H4 (cell line): ENCODE measurements at regions not wholly inside any gene's neighbourhood (a gene's known extent, or its start where the extent isn't known, plus 50 kb on each side); places are given as distances from the start of the nearest gene placed in this dataset.

Source experiments
- DNase-seq: peaks from one replicate; pipeline ENCODE4 v3.0.0-alpha.2; 2015; ENCODE audit warnings: low spot score

DNA sequence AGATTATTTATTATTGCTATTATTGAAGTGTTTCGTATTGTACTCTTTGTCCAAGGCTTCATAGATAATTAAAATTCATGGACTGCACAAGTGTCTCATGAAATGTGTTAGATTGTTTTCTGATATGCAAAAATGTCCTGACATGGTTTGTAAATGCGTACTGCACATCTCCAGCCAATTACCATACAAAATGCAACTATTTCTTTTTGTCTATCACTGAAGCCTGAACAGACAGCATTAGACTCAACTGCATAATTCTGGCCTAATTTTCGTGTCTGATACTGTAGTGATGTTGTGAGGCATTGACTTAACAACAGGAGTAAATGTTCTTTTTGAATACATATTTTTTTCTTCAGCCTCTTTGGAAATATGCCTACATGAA, 498.2 kb upstream of the CD180 start:
- DNase-seq: no peak

DNA sequence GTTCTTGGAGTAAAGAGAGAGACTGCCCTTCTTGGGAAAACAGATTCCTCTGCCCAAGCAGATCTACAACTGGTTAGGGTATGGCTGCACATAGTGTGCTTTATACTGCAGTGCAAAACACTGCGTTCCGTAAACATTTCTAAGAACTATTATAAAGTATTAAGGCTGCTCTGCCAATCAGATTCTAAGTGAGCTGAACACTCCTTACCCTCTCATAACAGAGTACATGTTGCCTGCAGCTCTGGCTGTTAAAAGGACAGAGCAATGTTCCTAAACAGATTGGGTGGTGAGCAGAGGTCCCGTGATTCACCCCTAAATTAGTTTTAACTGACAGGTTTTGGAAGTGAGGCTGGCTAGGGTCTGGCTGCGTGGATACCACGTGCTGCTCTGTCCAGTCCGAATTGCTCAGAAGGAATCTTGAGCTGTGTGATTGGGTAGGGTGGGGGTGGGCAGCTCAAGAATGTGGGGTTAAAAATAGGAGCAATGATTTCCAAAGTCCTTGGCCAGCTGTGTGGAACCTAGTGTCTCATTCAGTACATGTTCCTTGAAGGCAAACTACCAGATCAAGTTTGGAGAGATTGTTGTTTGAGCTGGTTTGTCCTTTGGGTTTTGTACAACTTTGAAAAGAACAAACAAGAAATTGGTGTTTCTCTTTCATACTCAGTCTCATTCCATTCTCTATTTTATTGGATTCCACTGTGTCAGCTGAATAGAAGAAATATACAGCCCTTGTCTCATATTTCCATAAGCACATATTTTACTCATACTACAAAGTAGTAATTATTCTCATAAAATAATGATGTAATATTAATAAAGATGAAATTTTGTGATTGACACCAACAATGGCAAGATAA, 497.6 kb upstream of the CD180 start:
- DNase-seq: no peak

DNA sequence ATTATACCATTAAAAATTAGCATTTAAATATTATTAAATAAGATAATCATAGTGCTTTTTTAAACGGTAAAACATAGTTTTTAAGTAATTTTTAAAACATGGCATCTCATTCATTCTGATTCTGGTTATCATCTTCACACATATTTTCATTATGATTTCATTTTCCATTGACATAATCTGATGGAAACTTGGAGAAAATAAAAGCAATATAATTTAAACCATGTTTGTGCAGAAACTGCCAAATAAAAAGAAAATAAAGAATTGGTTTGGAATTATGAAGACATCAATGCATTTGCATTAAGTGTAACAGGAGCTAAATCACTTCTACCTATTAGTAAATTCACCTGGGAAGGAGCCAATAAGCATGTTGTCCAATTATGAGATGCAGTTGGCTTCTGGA, 490.1 kb upstream of the CD180 start:
- no peak for DNase-seq

DNA sequence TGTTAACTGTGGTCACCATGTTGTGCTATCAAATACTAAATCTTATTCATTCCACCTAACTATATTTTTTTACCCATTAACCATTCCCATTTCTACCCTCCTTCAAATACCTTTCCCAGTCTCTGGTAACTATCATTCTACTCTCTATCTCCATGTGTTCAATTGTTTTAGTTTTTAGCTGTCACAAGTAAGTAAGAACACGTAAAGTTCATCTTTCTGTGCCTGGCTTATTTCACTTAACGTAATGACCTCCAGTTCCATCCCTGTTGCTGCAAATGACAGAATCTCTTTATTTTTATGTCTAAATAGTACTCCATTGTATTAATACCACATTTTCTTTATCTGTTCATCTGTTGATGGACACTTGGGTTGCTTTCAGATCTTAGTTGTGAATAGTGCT, 485.1 kb upstream of the CD180 start:
- DNase-seq: no peak

- DNase-seq: no peak
Observed at GRCh38 chr5:67680099-67680498, 483.5 kb upstream of the CD180 start.

DNA sequence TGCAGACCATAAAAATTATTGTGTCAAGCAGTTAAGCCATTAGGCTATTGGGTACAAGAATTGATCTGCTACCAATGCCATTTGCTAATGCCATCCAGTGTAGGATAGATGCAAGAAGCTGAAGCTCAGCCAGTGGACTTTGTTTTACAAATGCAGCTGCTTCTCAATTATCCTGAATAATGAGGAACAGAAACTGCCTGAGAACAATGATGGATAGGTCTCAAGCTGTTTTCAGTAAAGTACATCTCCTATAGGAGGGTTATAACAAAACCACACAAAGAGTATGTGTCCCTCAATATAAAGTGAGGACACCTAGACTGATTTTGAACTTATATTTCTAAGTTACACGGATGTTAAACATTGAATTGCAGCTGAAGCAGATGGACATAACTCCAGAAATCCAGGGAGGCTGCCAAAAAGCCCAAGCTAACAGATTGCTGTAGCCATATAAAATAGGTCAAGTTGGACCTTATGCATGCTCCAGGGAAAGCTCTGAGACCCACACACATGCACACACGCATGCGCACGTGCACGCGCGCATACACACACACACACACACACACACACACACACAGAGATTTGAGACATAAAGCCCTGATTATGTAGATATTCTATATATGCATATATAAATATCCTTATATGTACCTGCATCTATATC, 482.7 kb upstream of the CD180 start:
- no peak for DNase-seq

GRCh38 chr5:67678594-67678993, 482.0 kb upstream of the CD180 start:
- DNase-seq: no peak

DNA sequence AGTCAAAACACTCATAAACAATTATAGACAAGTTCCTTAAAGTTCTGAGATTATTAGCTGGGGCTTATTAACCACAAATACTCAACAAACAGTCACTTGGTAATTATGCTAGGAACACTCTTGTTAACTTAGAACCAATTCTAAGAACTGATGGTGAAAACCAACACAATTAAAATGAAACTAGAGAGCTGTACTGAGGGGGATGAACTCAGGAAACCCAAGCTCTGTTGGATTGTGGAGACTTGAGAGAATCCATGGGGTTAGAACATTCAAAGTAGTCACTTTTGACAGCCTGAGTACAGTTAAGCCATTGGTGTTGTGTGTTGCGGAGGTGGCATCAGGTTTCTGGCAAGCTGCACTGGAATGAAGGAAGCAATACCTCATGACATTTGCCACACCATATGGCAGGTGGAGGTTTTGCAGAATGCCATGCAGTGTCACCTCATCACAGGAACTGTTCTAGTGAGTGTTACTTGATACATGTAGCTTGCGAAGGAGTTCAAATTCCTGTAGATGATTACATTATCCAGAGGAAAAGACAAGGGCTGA, 480.9 kb upstream of the CD180 start:
- no peak for DNase-seq

DNA sequence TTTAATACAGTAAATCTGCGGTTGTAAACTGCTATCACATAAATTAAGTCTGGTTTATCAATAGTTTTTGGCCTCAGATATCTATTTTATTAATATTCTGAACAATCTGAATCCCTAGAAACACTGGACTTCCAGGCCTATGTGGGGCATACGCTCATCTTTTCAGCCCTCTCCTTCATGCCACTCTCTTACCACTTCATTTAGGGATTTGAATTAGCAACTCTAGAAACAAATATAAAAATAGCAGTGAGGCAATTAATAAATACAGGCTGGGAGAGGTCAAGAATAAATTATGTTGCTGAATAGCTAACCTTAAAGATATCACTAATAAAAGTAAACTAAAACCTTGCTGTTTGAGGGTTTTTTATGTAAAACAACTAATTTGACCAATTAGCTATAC, 480.3 kb upstream of the CD180 start:
- no peak for DNase-seq

GRCh38 chr5:67674159-67674655, 477.6 kb upstream of the CD180 start:
- no peak for DNase-seq

GRCh38 chr5:67673618-67674017, 477.0 kb upstream of the CD180 start:
- DNase-seq: no peak

DNA sequence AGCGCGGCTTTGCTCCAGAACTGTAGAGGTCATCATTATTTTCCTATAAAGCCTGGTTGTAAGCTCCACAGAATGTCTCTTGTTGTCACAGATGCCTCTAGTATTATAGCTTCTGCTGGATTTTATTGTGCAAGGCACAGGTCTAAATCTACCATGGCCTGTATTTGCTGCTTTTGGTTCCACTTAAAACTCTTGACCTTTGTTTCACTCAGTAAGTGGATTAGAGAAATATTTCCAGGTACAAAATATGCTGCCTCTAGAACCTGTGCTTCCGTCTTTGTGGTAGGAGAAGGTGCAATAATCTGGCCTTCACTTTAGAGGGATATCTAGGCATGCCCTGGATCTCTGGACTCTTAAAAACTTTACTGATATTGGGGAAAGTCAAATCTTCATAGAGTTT, 476.6 kb upstream of the CD180 start:
- no peak for DNase-seq

DNA sequence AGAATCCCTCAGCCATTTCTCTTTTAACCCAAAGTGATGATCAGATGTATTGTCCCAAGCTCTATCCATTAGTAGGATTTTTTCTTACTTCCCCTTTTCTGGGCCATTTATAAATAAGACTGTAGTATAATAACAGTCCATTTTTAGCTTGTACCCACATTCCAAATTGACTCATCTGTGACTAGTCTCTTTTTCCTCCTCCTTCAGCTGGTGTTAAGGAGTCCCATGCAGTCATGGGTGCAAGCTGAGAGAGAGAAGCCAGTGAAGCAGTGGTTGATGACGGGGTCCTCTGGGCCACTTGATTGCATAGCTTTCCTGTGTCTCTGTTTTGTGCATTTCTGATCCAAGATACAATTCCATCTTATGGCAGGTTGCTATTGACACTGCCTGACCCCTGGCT, 476.0 kb upstream of the CD180 start:
- DNase-seq: no peak

DNA sequence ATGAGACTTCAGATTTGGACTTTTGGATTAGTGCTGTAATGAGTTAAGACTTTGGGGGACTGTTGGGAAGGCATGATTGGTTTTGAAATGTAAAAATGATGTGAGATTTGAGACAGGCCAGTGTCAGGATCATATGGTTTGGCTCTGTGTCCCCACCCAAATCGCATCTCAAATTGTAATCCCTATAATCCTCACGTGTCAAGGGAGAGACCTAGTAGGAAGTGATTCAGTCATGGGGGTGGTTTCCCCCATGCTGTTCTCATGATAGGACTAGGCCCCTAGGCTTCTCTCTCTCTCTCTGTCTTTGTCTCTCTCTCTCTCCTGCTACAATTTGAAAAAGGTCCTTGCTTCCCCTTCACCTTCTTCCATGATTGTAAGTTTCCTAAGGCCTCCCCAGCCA, 473.3 kb upstream of the CD180 start:
- DNase-seq: no peak

DNA sequence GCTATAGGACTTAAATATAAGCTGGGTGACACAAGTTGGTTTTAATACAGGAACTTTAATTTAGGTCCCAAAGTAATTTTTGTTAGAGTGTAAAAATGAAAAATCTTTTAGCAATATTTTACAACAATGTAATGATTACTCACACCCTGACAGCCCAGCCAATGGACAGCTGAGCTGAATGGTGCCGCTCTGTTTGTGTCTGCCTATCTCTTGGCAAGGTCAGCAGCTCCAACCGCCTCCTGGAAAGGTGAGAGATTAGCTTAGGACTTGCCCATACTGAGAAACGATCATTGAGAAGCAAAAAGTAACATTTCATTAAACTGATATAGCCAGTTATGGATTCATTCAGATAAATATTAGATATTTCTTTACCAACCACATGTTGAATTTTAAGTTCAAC, 463.6 kb upstream of the CD180 start:
- DNase-seq: no peak

- DNase-seq: no peak
Observed at GRCh38 chr5:67659288-67659687, 462.7 kb upstream of the CD180 start.

- DNase-seq: no peak
Observed at GRCh38 chr5:67657055-67657454, 460.5 kb upstream of the CD180 start.

DNA sequence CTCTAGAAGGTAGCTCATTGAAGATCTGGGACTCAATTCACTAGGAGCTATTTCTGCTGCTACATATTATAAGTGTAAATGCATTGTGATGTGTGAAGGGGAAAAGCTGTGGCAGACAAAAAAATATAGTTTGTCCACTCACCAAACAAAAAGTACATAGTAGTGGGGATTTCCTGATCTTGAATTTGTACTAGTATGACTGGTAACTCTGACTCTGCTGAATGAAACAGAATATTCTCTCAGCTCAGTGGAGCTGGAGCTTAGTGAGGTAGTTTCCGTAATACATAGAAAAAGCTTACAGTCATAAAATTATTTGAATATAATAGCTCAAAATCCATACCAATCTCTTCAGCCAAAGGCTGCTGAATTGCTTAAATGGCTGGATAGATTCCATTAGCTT, 455.6 kb upstream of the CD180 start:
- DNase-seq: no peak

GRCh38 chr5:67651180-67651579, 454.6 kb upstream of the CD180 start:
- no peak for DNase-seq

- no peak for DNase-seq
Observed at GRCh38 chr5:67648201-67648671, 451.6 kb upstream of the CD180 start.

DNA sequence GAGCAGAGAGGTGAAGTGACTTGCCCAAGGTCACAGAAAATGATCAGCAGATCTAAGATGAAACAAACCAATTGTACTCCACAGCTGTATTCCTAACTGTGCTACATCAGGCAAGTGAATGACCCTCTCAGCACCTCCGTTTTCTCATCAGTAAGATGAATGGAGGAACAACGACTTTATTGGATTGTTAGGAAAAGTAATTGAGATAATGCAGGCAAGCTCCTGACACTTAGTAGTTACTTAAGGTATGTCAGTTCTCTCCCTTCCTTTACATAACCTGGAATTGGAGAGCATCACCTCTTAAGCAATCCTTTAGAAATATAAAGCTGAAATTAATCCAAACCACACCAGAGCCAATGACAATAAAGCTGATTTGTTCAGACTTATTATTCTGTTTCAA, 451.2 kb upstream of the CD180 start:
- DNase-seq: no peak

DNA sequence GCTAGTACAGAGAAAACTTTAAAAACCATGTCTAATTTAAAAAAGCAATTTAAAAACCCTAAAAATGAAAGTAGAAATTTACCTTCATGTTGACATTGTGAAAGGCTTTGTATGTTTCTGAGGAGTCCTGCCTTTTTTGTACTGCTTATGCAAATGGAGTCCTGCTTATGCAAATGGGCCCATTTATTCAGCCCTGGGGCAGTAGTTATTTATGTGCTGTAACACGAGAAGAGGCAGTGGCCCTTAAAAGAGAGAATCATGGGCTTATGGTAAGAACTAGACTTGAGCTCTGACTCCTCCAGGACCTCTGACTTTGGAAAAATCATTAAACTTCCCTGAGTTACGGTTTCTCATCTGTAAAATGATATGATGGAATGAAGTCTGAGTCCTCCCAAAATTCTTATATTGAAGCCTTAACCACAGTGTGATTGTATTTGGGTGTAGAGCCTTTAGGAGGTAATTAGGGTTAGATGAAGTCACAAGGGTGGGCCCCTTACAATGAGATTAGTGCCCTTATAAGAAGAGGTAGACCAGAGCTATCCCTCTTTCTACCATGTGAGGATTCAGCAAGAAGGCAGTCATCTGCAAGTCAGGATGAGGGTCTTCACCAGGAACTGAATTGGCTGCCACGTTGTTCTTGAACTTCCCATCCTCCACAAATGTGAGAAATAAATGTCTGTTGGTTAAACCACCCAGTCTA, 447.8 kb upstream of the CD180 start:
- no peak for DNase-seq
